Liver (tissue), 8 donors: ENCODE measurements at regions not wholly inside any gene's neighbourhood (a gene's known extent, or its start where the extent isn't known, plus 50 kb on each side); places are given as distances from the start of the nearest gene placed in this dataset.

Source experiments
- DNase-seq: peaks from one replicate; pipeline ENCODE4 v3.0.0-alpha.2; 2017; ENCODE audit warnings: low spot score
- H3K27ac ChIP-seq, 2 donors: one replicate each; pipeline ENCODE4 v1.7.0; 2013; ENCODE audit warnings: inconsistent platforms in 2 of 2, low read length in 2 of 2, control low read depth in 1 of 2, low read depth in 1 of 2, mild to moderate bottlenecking in 1 of 2
- H3K27me3 ChIP-seq, 4 donors: one replicate each; pipeline versions ENCODE4 v1.6.1 to v1.7.0; 2013; ENCODE audit warnings: low read length in 3 of 4, inconsistent platforms in 1 of 4, mild to moderate bottlenecking in 1 of 4, moderate library complexity in 1 of 4; ENCODE audit not compliant: control insufficient read depth in 4 of 4, insufficient read depth in 4 of 4
- H3K36me3 ChIP-seq, 4 donors: one replicate each; pipeline versions ENCODE4 v1.6.1 to v1.7.0; 2013; ENCODE audit warnings: low read length in 3 of 4, mild to moderate bottlenecking in 3 of 4, low read depth in 1 of 4, moderate library complexity in 1 of 4; ENCODE audit not compliant: control insufficient read depth in 4 of 4, insufficient read depth in 3 of 4
- H3K4me1 ChIP-seq, 4 donors: one replicate each; pipeline versions ENCODE4 v1.6.1 to v1.7.0; 2013; ENCODE audit warnings: low read length in 3 of 4, mild to moderate bottlenecking in 3 of 4, moderate library complexity in 1 of 4; ENCODE audit not compliant: control insufficient read depth in 4 of 4, insufficient read depth in 4 of 4
- H3K4me3 ChIP-seq, 3 donors: one replicate each; pipeline versions ENCODE4 v1.6.1 to v1.7.0; 2013; ENCODE audit warnings: low read length in 3 of 3, control low read depth in 1 of 3, low read depth in 1 of 3, mild to moderate bottlenecking in 1 of 3
- H3K9ac ChIP-seq, 2 donors: one replicate each; pipeline ENCODE4 v1.7.0; 2013; ENCODE audit warnings: low read length in 2 of 2, mild to moderate bottlenecking in 2 of 2, moderate library complexity in 2 of 2, control low read depth in 1 of 2, low read depth in 1 of 2
- H3K9me3 ChIP-seq, 4 donors: one replicate each; pipeline versions ENCODE4 v1.6.1 to v1.7.0; 2013; ENCODE audit warnings: low read length in 3 of 4; ENCODE audit not compliant: control insufficient read depth in 4 of 4
- ATF3 ChIP-seq: IDR thresholded peaks from 2 replicates; pipeline ENCODE4 v1.6.1; 2016; ENCODE audit warnings: antibody characterized with exemption
- CTCF ChIP-seq: fragments of 150-350 bp; IDR thresholded peaks from 2 replicates; pipeline ENCODE4 v1.5.1; 2017; ENCODE audit warnings: improper control_type of control experiment, low read depth, low read length; ENCODE audit not compliant: missing input control
- EGR1 ChIP-seq, 2 donors: IDR thresholded peaks; 2 replicates each; pipeline ENCODE4 v1.6.1; 2016 to 2018; ENCODE audit warnings: antibody characterized with exemption in 2 of 2, low read depth in 2 of 2
- FOXA1 ChIP-seq: IDR thresholded peaks from 2 replicates; pipeline ENCODE4 v1.6.1; 2016; ENCODE audit warnings: antibody characterized with exemption
- FOXA2 ChIP-seq: IDR thresholded peaks from 2 replicates; pipeline ENCODE4 v1.6.1; 2016; ENCODE audit warnings: antibody characterized with exemption
- GABPA ChIP-seq, 2 donors: IDR thresholded peaks in 1 of 2; conservative IDR thresholded peaks in 1 of 2; 2 replicates each; pipeline ENCODE4 v1.6.1; 2016; ENCODE audit warnings: antibody characterized with exemption in 2 of 2, mild to moderate bottlenecking in 1 of 2, moderate library complexity in 1 of 2
- HNF4A ChIP-seq, 2 donors: conservative IDR thresholded peaks; 2 replicates each; pipeline ENCODE4 v1.6.1; 2016; ENCODE audit warnings: antibody characterized with exemption in 2 of 2, mild to moderate bottlenecking in 2 of 2
- HNF4G ChIP-seq: IDR thresholded peaks from 2 replicates; pipeline ENCODE4 v1.6.1; 2016; ENCODE audit warnings: antibody characterized with exemption
- JUND ChIP-seq, 2 donors: IDR thresholded peaks; 2 replicates each; pipeline ENCODE4 v1.6.1; 2016; ENCODE audit warnings: antibody characterized with exemption in 2 of 2
- MAX ChIP-seq: IDR thresholded peaks from 2 replicates; pipeline ENCODE4 v1.6.1; 2016; ENCODE audit warnings: antibody characterized with exemption
- NR2F2 ChIP-seq: IDR thresholded peaks from 2 replicates; pipeline ENCODE4 v1.6.1; 2016; ENCODE audit warnings: antibody characterized with exemption
- RXRA ChIP-seq, 2 donors: IDR thresholded peaks; 2 replicates each; pipeline ENCODE4 v1.6.1; 2017 to 2018; ENCODE audit warnings: antibody characterized with exemption in 2 of 2, mild to moderate bottlenecking in 1 of 2
- SP1 ChIP-seq: IDR thresholded peaks from 2 replicates; pipeline ENCODE4 v1.6.1; 2018; ENCODE audit warnings: antibody characterized with exemption, mild to moderate bottlenecking
- YY1 ChIP-seq: IDR thresholded peaks from 2 replicates; pipeline ENCODE4 v1.6.1; 2016; ENCODE audit warnings: antibody characterized with exemption, mild to moderate bottlenecking
- ZBTB33 ChIP-seq: IDR thresholded peaks from 2 replicates; pipeline ENCODE4 v1.6.1; 2016; ENCODE audit warnings: antibody characterized with exemption
- WGBS: extraction: QIAGEN DNeasy Blood & Tissue Kit; methylation state at CpG from one replicate; pipeline ENCODE4 v1.1.7; 2013; 5-methylcytosine and 5-hydroxymethylcytosine counted together
- donor health status: healthy.
- donor health status: healthy.
- donor health status: healthy.
- donor health status: healthy.
- donor health status: healthy.

GRCh38 chrX:40165206-40165605 lies 67.4 kb upstream of the BCOR start:
- H3K27ac ChIP-seq, result no peak overlapping the region
- no peaks in the 10 kb centered on the region for H3K27me3 ChIP-seq
- no peak overlapping the region for H3K9ac ChIP-seq
- DNase-seq, result no peak
- 57% methylated on average over 5 of the region's 5 CpGs for WGBS
- TF ChIP-seq CTCF, result no peak
- TF ChIP-seq MAX, result no peak
- TF ChIP-seq SP1, result peak; percentile 4
- TF ChIP-seq RXRA (IDR thresholded peaks at IDR 0.05), result peak in 1 of 2 donors; percentile 24
- no peak for TF ChIP-seq EGR1 (IDR thresholded peaks at IDR 0.05; ENCODE audit: low read depth in 2 of 2)
- no peaks in the 10 kb centered on the region for H3K9me3 ChIP-seq
- H3K36me3 ChIP-seq, result no peaks in the 10 kb centered on the region
- no peak overlapping the region for H3K4me3 ChIP-seq
- peaks cover 2 to 30% (median 12%) of the 10 kb centered on the region in 4 donors for H3K4me1 ChIP-seq

- no peaks in the 10 kb centered on the region for H3K9me3 ChIP-seq
- H3K4me1 ChIP-seq, result peaks cover 2 to 26% (median 12%) of the 10 kb centered on the region in 4 donors
- WGBS, result 36% methylated on average over 3 of the region's 3 CpGs
- H3K36me3 ChIP-seq, result no peaks in the 10 kb centered on the region
- H3K9ac ChIP-seq, result no peak overlapping the region
- no peak for DNase-seq
- TF ChIP-seq CTCF (no peak), ZBTB33 (no peak), SP1 (no peak), GABPA (IDR thresholded peaks at IDR 0.05 in 1 of 2, conservative IDR thresholded peaks at IDR 0.05 in 1 of 2) (no peak), HNF4A (conservative IDR thresholded peaks at IDR 0.05) (peak in 1 of 2 donors; percentile 63), NR2F2 (no peak)
- no peak overlapping the region for H3K27ac ChIP-seq
- no peak overlapping the region for H3K4me3 ChIP-seq
- no peaks in the 10 kb centered on the region for H3K27me3 ChIP-seq
These were observed 67.0 kb upstream of the BCOR start for GRCh38 chrX:40164751-40165150.

GRCh38 chrX:40158036-40158706 lies 60.4 kb upstream of the BCOR start:
- no peaks in the 10 kb centered on the region for H3K27me3 ChIP-seq
- H3K9ac ChIP-seq, result peak overlapping the region; percentile 53 to 67
- peaks cover 5 to 40% (median 14%) of the 10 kb centered on the region in 4 donors for H3K4me1 ChIP-seq
- peak overlapping the region in 2 of 3 donors; percentile 54 to 67 for H3K4me3 ChIP-seq
- H3K9me3 ChIP-seq, result no peaks in the 10 kb centered on the region
- peak overlapping the region; percentile 57 to 76 for H3K27ac ChIP-seq
- no peak for DNase-seq
- no peaks in the 10 kb centered on the region for H3K36me3 ChIP-seq
- WGBS, result 1% methylated on average over 59 of the region's 68 CpGs
- TF ChIP-seq FOXA2 (no peak), MAX (no peak), YY1 (peak; percentile 41), HNF4G (no peak), CTCF (peak; percentile 48), RXRA (IDR thresholded peaks at IDR 0.05) (no peak), ATF3 (no peak), FOXA1 (no peak), SP1 (no peak), JUND (IDR thresholded peaks at IDR 0.05) (no peak), ZBTB33 (no peak), NR2F2 (no peak)
